ENCODE measurements at regions not wholly inside any gene's neighbourhood (a gene's known extent, or its start where the extent isn't known, plus 50 kb on each side); places are given as distances from the start of the nearest gene placed in this dataset.

- TF ChIP-seq ZGPAT (CRISPR knock-in tag; IDR thresholded peaks at IDR 0.05), result peak; percentile 55; the same call in 1 of the 2 replicates
- peak; percentile 85 for TF ChIP-seq ESRRA (CRISPR knock-in tag; IDR thresholded peaks at IDR 0.05; ENCODE audit: low read depth)
- TF ChIP-seq SOX13 (IDR thresholded peaks at IDR 0.05), result peak; percentile 92
- TF ChIP-seq SOX13 (CRISPR knock-in tag; conservative IDR thresholded peaks at IDR 0.05 in 1 of 2, IDR thresholded peaks at IDR 0.05 in 1 of 2), result peak in 1 of 2 experiments; percentile 94; a peak in 2 of 4 replicates
- no peak for TF ChIP-seq ZFP91 (CRISPR knock-in tag; IDR thresholded peaks at IDR 0.05; ENCODE audit: borderline replicate concordance)
- TF ChIP-seq ZNF589 (CRISPR knock-in tag; conservative IDR thresholded peaks at IDR 0.05), result no peak
- no peak for TF ChIP-seq ATF3 (CRISPR knock-in tag; IDR thresholded peaks at IDR 0.05)
- TF ChIP-seq ZBTB1 (CRISPR knock-in tag; IDR thresholded peaks at IDR 0.05; ENCODE audit: borderline replicate concordance), result no peak
- TF ChIP-seq MAFG (CRISPR knock-in tag; IDR thresholded peaks at IDR 0.05), result no peak
- no peak for TF ChIP-seq ZNF501 (CRISPR knock-in tag; IDR thresholded peaks at IDR 0.05)
- TF ChIP-seq MED8 (CRISPR knock-in tag; IDR thresholded peaks at IDR 0.05; ENCODE audit: insufficient replicate concordance), result no peak
- no peak for TF ChIP-seq RNF2 (conservative IDR thresholded peaks at IDR 0.05; ENCODE audit: low read depth)
- TF ChIP-seq ZBTB43 (CRISPR knock-in tag; conservative IDR thresholded peaks at IDR 0.05), result no peak
- peak; percentile 32; the same call in 1 of the 2 replicates for TF ChIP-seq ATF2 (CRISPR knock-in tag; IDR thresholded peaks at IDR 0.05)
- TF ChIP-seq HIC2 (CRISPR knock-in tag; IDR thresholded peaks at IDR 0.05; ENCODE audit: low read depth), result no peak
- TF ChIP-seq STAT5B (CRISPR knock-in tag; IDR thresholded peaks at IDR 0.05), result no peak
- no peak for TF ChIP-seq ZNF446 (CRISPR knock-in tag; IDR thresholded peaks at IDR 0.05)
- TF ChIP-seq ZNF703 (CRISPR knock-in tag; IDR thresholded peaks at IDR 0.05; ENCODE audit: borderline replicate concordance), result no peak
- no peak for TF ChIP-seq RFX5 (IDR thresholded peaks at IDR 0.05; ENCODE audit: low read depth, low read length)
- TF ChIP-seq ZFP82 (CRISPR knock-in tag; IDR thresholded peaks at IDR 0.05; ENCODE audit: borderline replicate concordance), result no peak
- TF ChIP-seq ZKSCAN1 (IDR thresholded peaks at IDR 0.05; ENCODE audit: low read length), result no peak
- no peak for TF ChIP-seq IKZF1 (IDR thresholded peaks at IDR 0.05)
- no peak for TF ChIP-seq PLRG1 (conservative IDR thresholded peaks at IDR 0.05)
- TF ChIP-seq ZNF576 (CRISPR knock-in tag; IDR thresholded peaks at IDR 0.05), result no peak
These were observed 530.7 kb downstream of the CENPC start (continued) for GRCh38 chr4:67014592-67014991.

Measured in HepG2 (cell line).